Neural progenitor cell (in vitro differentiated cells): ENCODE measurements at regions not wholly inside any gene's neighbourhood (a gene's known extent, or its start where the extent isn't known, plus 50 kb on each side); places are given as distances from the start of the nearest gene placed in this dataset.

Source experiments
- DNase-seq: peaks from one replicate; pipeline ENCODE4 v3.0.0-alpha.2; 2016; ENCODE audit warnings: low spot score
- H2AFZ ChIP-seq: fragments of 200-600 bp; sonication (generic); replicated peaks from 2 replicates; pipeline ENCODE4 v1.6.1; 2016; ENCODE audit warnings: antibody characterized with exemption
- H3F3A ChIP-seq: fragments of 200-600 bp; sonication (generic); 2 replicates; pipeline ENCODE4 v1.6.1; 2016; ENCODE audit warnings: antibody characterized with exemption, low read depth
- H3K27ac ChIP-seq: fragments of 200-600 bp; sonication (generic); 2 replicates; pipeline ENCODE4 v1.5.1; 2016; ENCODE audit warnings: mild to moderate bottlenecking
- H3K27me3 ChIP-seq: fragments of 200-600 bp; sonication (generic); 2 replicates; pipeline ENCODE4 v1.6.1; 2016; ENCODE audit warnings: mild to moderate bottlenecking, moderate library complexity
- H3K36me3 ChIP-seq: fragments of 200-600 bp; sonication (generic); 2 replicates; pipeline ENCODE4 v1.5.1; 2016
- H3K4me1 ChIP-seq: fragments of 200-600 bp; sonication (generic); 2 replicates; pipeline ENCODE4 v1.6.1; 2016; ENCODE audit warnings: mixed run types
- H3K4me2 ChIP-seq: fragments of 200-600 bp; sonication (generic); 2 replicates; pipeline ENCODE4 v1.6.1; 2016
- H3K4me3 ChIP-seq: fragments of 200-600 bp; sonication (generic); 2 replicates; pipeline ENCODE4 v1.5.1; 2016
- H3K79me2 ChIP-seq: fragments of 200-600 bp; sonication (generic); 2 replicates; pipeline ENCODE4 v1.6.1; 2016; ENCODE audit warnings: low read depth
- H3K9ac ChIP-seq: fragments of 200-600 bp; sonication (generic); 2 replicates; pipeline ENCODE4 v1.6.1; 2016
- H3K9me3 ChIP-seq: fragments of 200-600 bp; sonication (generic); 2 replicates; pipeline ENCODE4 v1.5.1; 2016; ENCODE audit warnings: low read depth
- H4K20me1 ChIP-seq: fragments of 200-600 bp; sonication (generic); 2 replicates; pipeline ENCODE4 v1.6.1; 2016; ENCODE audit warnings: low read depth
- H3K27ac Mint-ChIP-seq: 3 replicates; pipeline ENCODE4 v1.8.0; 2021; ENCODE audit warnings: mixed read lengths
- H3K27me3 Mint-ChIP-seq: 2 replicates; pipeline ENCODE4 v1.8.0; 2022; ENCODE audit warnings: low read depth, mild to moderate bottlenecking, inconsistent platforms, moderate library complexity, mixed read lengths; ENCODE audit not compliant: insufficient read depth
- H3K36me3 Mint-ChIP-seq: 3 replicates; pipeline ENCODE4 v1.8.0; 2021; ENCODE audit warnings: mixed read lengths
- H3K4me1 Mint-ChIP-seq: 3 replicates; pipeline ENCODE4 v1.8.0; 2021; ENCODE audit warnings: mixed read lengths
- H3K4me3 Mint-ChIP-seq: 3 replicates; pipeline ENCODE4 v1.8.0; 2021; ENCODE audit warnings: mild to moderate bottlenecking, moderate library complexity, mixed read lengths
- H3K9me3 Mint-ChIP-seq: 3 replicates; pipeline ENCODE4 v1.8.0; 2020; ENCODE audit warnings: mixed read lengths
- EZH2 ChIP-seq: fragments of 200-600 bp; sonication (generic); IDR thresholded peaks from 2 replicates; pipeline ENCODE4 v1.6.1; 2017; ENCODE audit warnings: antibody characterized with exemption, mild to moderate bottlenecking, moderate library complexity
- EZH2phosphoT487 ChIP-seq: fragments of 200-600 bp; sonication (generic); IDR thresholded peaks from 2 replicates; pipeline ENCODE4 v1.6.1; 2017; ENCODE audit warnings: antibody characterized with exemption
- TF ChIP-seq, protein P1 (sequence below): fragments of 200-600 bp; sonication (generic); IDR thresholded peaks from 2 replicates; pipeline ENCODE4 v1.5.1; 2017; ENCODE audit warnings: antibody characterized with exemption, mild to moderate bottlenecking

DNA sequence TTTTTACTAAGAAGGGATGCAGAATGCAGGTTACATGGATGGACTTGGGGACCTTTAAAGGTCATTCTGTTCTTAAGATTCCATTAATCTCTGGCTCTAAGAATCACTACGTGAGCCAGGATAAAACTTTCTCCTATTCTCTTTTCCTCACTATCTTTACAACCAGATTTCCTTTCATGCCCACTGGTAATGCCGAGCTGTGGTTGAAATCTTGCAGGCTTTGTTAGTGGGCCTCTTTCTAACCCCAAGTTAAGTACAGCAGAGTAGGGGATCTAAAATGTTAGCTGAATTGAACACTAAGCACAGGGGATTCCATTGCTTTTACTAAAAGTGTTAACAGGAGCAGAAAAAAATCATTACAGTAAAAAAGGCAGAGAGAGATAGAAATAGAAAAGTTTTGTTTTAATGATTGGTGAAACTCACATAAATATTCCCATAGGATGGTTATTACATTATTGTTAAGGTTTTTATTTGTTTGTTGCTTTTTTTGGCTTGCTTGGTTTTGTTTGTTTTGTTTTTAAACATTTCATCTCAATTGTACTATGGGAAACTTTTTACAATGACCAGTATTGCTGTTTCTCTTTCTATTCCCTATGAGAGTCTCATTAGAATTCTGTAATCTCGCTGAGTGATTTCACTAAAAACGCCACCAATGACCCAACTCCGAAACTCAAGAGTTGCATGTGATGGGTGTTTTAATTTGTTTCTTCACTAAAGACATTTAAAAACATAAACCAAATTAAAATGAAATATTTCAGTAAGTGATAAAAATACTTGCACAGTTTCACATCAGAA is 54.1 kb upstream of the HTATIP2 start:
- Histone ChIP-seq H3F3A (peaks cover 43% of the 10 kb centered on the region), H3K79me2 (no peaks in the 10 kb centered on the region), H3K4me1 (peaks cover 53% of the 10 kb centered on the region), H3K9me3 (no peaks in the 10 kb centered on the region), H3K36me3 (no peaks in the 10 kb centered on the region), H3K27ac (peak overlapping the region; percentile 75), H3K4me3 (no peak overlapping the region), H3K4me2 (peak overlapping the region; percentile 58), H2AFZ (no peak overlapping the region), H3K27me3 (no peaks in the 10 kb centered on the region), H3K9ac (no peak overlapping the region), H4K20me1 (no peaks in the 10 kb centered on the region)
- no peak for DNase-seq
- H3K36me3 Mint-ChIP-seq = no peaks in the 10 kb centered on the region
- peaks cover 21% of the 10 kb centered on the region for H3K27me3 Mint-ChIP-seq
- H3K4me3 Mint-ChIP-seq = no peak overlapping the region
- peaks cover 13% of the 10 kb centered on the region for H3K4me1 Mint-ChIP-seq
- H3K9me3 Mint-ChIP-seq = no peaks in the 10 kb centered on the region
- TF ChIP-seq EZH2phosphoT487 = no peak
- no peak for TF ChIP-seq EZH2
- H3K27ac Mint-ChIP-seq = no peak overlapping the region

DNA sequence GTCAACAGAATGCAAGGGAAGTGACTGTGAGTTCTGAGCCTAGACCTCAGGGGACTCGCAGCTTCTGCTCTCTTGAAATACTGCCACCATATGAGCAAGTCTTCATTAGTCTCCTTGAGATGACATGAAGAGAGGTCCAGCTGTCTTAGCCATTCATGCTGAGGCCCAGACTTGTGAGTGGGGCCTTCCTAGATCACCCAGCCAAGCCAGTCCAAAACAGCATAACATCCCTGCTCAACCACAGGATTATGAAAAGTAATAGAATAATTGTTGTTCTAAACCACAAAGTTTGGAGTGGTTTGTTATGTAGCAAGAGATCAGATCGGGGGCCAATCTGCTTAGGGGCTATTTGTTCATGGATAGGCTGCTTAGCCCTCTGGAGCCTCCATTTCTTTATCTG is 54.9 kb upstream of the HTATIP2 start:
- Mint-ChIP-seq H3K36me3 (no peaks in the 10 kb centered on the region), H3K27ac (no peak overlapping the region), H3K27me3 (peaks cover 24% of the 10 kb centered on the region), H3K4me1 (peaks cover 15% of the 10 kb centered on the region), H3K9me3 (no peaks in the 10 kb centered on the region), H3K4me3 (no peak overlapping the region)
- no peak overlapping the region for H2AFZ ChIP-seq
- no peak for DNase-seq
- no peaks in the 10 kb centered on the region for H3K9me3 ChIP-seq
- H3K27ac ChIP-seq = no peak overlapping the region
- no peaks in the 10 kb centered on the region for H4K20me1 ChIP-seq
- TF ChIP-seq, protein P1, sequence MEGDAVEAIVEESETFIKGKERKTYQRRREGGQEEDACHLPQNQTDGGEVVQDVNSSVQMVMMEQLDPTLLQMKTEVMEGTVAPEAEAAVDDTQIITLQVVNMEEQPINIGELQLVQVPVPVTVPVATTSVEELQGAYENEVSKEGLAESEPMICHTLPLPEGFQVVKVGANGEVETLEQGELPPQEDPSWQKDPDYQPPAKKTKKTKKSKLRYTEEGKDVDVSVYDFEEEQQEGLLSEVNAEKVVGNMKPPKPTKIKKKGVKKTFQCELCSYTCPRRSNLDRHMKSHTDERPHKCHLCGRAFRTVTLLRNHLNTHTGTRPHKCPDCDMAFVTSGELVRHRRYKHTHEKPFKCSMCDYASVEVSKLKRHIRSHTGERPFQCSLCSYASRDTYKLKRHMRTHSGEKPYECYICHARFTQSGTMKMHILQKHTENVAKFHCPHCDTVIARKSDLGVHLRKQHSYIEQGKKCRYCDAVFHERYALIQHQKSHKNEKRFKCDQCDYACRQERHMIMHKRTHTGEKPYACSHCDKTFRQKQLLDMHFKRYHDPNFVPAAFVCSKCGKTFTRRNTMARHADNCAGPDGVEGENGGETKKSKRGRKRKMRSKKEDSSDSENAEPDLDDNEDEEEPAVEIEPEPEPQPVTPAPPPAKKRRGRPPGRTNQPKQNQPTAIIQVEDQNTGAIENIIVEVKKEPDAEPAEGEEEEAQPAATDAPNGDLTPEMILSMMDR = no peak
- TF ChIP-seq EZH2 (no peak), EZH2phosphoT487 (no peak)
- peaks cover 52% of the 10 kb centered on the region for H3F3A ChIP-seq
- no peaks in the 10 kb centered on the region for H3K36me3 ChIP-seq
- H3K4me2 ChIP-seq = peak overlapping the region; percentile 58
- H3K27me3 ChIP-seq = no peaks in the 10 kb centered on the region
- peaks cover 58% of the 10 kb centered on the region for H3K4me1 ChIP-seq
- no peak overlapping the region for H3K9ac ChIP-seq
- H3K79me2 ChIP-seq = no peaks in the 10 kb centered on the region
- H3K4me3 ChIP-seq = no peak overlapping the region

DNA sequence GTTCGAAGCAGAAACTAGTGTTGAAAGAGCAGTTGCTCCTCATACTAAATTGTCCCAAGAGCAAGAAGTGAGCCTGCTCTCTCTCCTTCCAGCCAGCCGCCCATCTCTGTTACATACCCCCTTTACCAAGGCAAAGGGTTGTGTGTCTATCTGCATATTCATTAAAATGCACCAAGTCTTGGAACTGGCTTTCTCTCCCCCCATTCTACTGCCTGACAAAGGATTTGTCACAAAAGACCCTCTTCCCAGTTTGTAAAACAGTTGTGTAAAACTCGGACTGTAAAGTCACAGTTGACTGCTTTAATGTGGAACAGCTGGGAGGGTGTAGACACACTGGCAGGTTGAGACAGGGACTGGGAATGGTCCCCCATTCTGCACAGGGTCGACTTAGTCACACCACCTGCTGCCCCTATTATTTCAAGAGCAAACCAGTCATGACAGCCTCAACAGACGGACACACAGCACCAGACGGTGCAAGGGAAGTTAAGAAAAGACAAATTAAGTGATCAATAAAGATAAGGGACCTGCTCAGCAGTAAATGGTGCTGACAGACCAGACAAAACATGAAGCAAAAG is 60.0 kb upstream of the HTATIP2 start:
- peaks cover 4% of the 10 kb centered on the region for H3K36me3 ChIP-seq
- peaks cover 11% of the 10 kb centered on the region for H3K4me1 Mint-ChIP-seq
- no peak overlapping the region for H3K27ac Mint-ChIP-seq
- no peak overlapping the region for H3K9ac ChIP-seq
- no peak overlapping the region for H2AFZ ChIP-seq
- no peak overlapping the region for H3K4me3 Mint-ChIP-seq
- H4K20me1 ChIP-seq = no peaks in the 10 kb centered on the region
- H3K9me3 ChIP-seq = peaks cover 6% of the 10 kb centered on the region
- H3K27me3 ChIP-seq = no peaks in the 10 kb centered on the region
- H3F3A ChIP-seq = peaks cover 16% of the 10 kb centered on the region
- H3K27me3 Mint-ChIP-seq = peaks cover 24% of the 10 kb centered on the region
- peaks cover 9% of the 10 kb centered on the region for H3K9me3 Mint-ChIP-seq
- no peaks in the 10 kb centered on the region for H3K79me2 ChIP-seq
- no peak for TF ChIP-seq EZH2phosphoT487
- TF ChIP-seq, protein P1 = no peak
- no peak for TF ChIP-seq EZH2
- no peak overlapping the region for H3K27ac ChIP-seq
- H3K36me3 Mint-ChIP-seq = no peaks in the 10 kb centered on the region
- DNase-seq = peak; percentile 16
- no peak overlapping the region for H3K4me3 ChIP-seq
- peak overlapping the region; percentile 48 for H3K4me2 ChIP-seq
- peaks cover 33% of the 10 kb centered on the region for H3K4me1 ChIP-seq

DNA sequence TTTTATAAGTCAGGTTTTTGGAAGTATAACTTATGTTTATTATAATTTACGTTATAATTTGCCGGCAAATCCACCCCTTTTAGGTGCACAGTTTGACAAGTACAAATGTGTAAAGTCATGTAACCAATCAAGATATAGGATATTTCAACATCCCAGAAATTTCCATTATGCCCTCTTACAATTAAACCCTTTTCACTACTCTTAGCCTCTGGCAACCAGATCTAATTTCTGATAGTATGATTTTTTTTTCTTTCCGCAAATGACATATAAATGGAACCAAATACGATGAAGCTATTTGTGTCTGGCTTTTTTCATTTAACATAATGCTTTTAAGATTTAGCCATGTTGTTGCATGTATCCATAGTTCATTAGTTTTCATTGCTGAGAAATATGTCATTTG is 69.5 kb upstream of the HTATIP2 start:
- H3K9me3 ChIP-seq = no peaks in the 10 kb centered on the region
- no peak for DNase-seq
- TF ChIP-seq, protein P1 = no peak
- TF ChIP-seq EZH2phosphoT487 = no peak
- TF ChIP-seq EZH2 = no peak
- no peak overlapping the region for H3K9ac ChIP-seq
- H4K20me1 ChIP-seq = no peaks in the 10 kb centered on the region
- Mint-ChIP-seq H3K27me3 (peaks cover 7% of the 10 kb centered on the region), H3K4me1 (no peaks in the 10 kb centered on the region), H3K27ac (no peak overlapping the region), H3K36me3 (no peaks in the 10 kb centered on the region), H3K9me3 (no peaks in the 10 kb centered on the region), H3K4me3 (no peak overlapping the region)
- H2AFZ ChIP-seq = no peak overlapping the region
- no peaks in the 10 kb centered on the region for H3K36me3 ChIP-seq
- H3F3A ChIP-seq = peaks cover 30% of the 10 kb centered on the region
- no peaks in the 10 kb centered on the region for H3K27me3 ChIP-seq
- no peaks in the 10 kb centered on the region for H3K79me2 ChIP-seq
- no peak overlapping the region for H3K4me2 ChIP-seq
- H3K4me1 ChIP-seq = peaks cover 33% of the 10 kb centered on the region
- no peak overlapping the region for H3K4me3 ChIP-seq
- H3K27ac ChIP-seq = no peak overlapping the region
